ENCODE measurements at regions not wholly inside any gene's neighbourhood (a gene's known extent, or its start where the extent isn't known, plus 50 kb on each side); places are given as distances from the start of the nearest gene placed in this dataset.
"Not testable (repeated sequence)": the region's sequence is repeated elsewhere in the genome, so short reads cannot be mapped to it uniquely, and the experiment has no call there.

- no peak for DNase-seq
Measured at GRCh38 chr6:167409079-167409478, 84.2 kb downstream of the TTLL2 start.

- DNase-seq: no peak
Measured at GRCh38 chr6:167409694-167410093, 84.8 kb downstream of the TTLL2 start.

GRCh38 chr6:167410462-167410861 lies 85.6 kb downstream of the TTLL2 start:
- no peak for DNase-seq

GRCh38 chr6:167412506-167412905 lies 87.6 kb downstream of the TTLL2 start:
- no peak for DNase-seq

- DNase-seq: no peak
Measured at GRCh38 chr6:167415441-167415961, 90.6 kb downstream of the TTLL2 start.

GRCh38 chr6:167416676-167417430 lies 92.0 kb downstream of the TTLL2 start:
- no peak for DNase-seq

- DNase-seq: no peak
Measured at GRCh38 chr6:167420177-167420576, 95.3 kb downstream of the TTLL2 start.

GRCh38 chr6:167420858-167421766 lies 96.2 kb downstream of the TTLL2 start:
- no peak for DNase-seq

- DNase-seq: not testable (repeated sequence)
Measured at GRCh38 chr6:167421944-167422343, 97.1 kb downstream of the TTLL2 start.

- no peak for DNase-seq
Measured at GRCh38 chr6:167422934-167423333, 98.0 kb downstream of the TTLL2 start.

- no peak for DNase-seq
Measured at GRCh38 chr6:167424060-167424673, 99.3 kb downstream of the TTLL2 start.

GRCh38 chr6:167424700-167425099 lies 99.8 kb downstream of the TTLL2 start:
- DNase-seq: no peak

GRCh38 chr6:167426084-167426483 lies 101.2 kb downstream of the TTLL2 start:
- no peak for DNase-seq

GRCh38 chr6:167426651-167427050 lies 101.8 kb downstream of the TTLL2 start:
- no peak for DNase-seq

GRCh38 chr6:167428664-167429333 lies 103.9 kb downstream of the TTLL2 start:
- no peak for DNase-seq

- DNase-seq: no peak
Measured at GRCh38 chr6:167429353-167429752, 104.5 kb downstream of the TTLL2 start.

- no peak for DNase-seq
Measured at GRCh38 chr6:167435209-167435728, 110.4 kb downstream of the TTLL2 start.

GRCh38 chr6:167437888-167438484 lies 113.1 kb downstream of the TTLL2 start:
- DNase-seq: no peak

GRCh38 chr6:167441715-167442206 lies 116.9 kb downstream of the TTLL2 start:
- no peak for DNase-seq

GRCh38 chr6:167442245-167442644 lies 117.4 kb downstream of the TTLL2 start:
- DNase-seq: no peak

GRCh38 chr6:167442796-167443680 lies 118.2 kb downstream of the TTLL2 start:
- no peak for DNase-seq
